GM19395 (cell line): ENCODE measurements at regions not wholly inside any gene's neighbourhood (a gene's known extent, or its start where the extent isn't known, plus 50 kb on each side); places are given as distances from the start of the nearest gene placed in this dataset.

Source experiments
- ATAC-seq: cut with Tn5 transposase; IDR thresholded peaks from one replicate; pipeline ENCODE4 v1.9.1; 2021; ENCODE audit warnings: mild to moderate bottlenecking, moderate library complexity; ENCODE audit not compliant: unreplicated experiment

- ATAC-seq, result no peak
Observed at GRCh38 chr3:14286887-14287500, 108.4 kb downstream of the LSM3 start.

- ATAC-seq, result no peak
Observed at GRCh38 chr3:14288177-14288788, 109.7 kb downstream of the LSM3 start.

GRCh38 chr3:14288833-14289451, 110.3 kb downstream of the LSM3 start:
- ATAC-seq, result no peak

- no peak for ATAC-seq
Observed at GRCh38 chr3:14289590-14290461, 111.2 kb downstream of the LSM3 start.

- ATAC-seq, result no peak
Observed at GRCh38 chr3:14290631-14291385, 111.6 kb upstream of the SLC6A6 start.

- no peak for ATAC-seq
Observed at GRCh38 chr3:14295037-14295436, 107.4 kb upstream of the SLC6A6 start.

- ATAC-seq, result no peak
Observed at GRCh38 chr3:14295801-14296200, 106.6 kb upstream of the SLC6A6 start.

- ATAC-seq, result no peak
Observed at GRCh38 chr3:14297305-14297704, 105.1 kb upstream of the SLC6A6 start.

- no peak for ATAC-seq
Observed at GRCh38 chr3:14297784-14298236, 104.6 kb upstream of the SLC6A6 start.

- no peak for ATAC-seq
Observed at GRCh38 chr3:14298442-14298841, 104.0 kb upstream of the SLC6A6 start.

GRCh38 chr3:14298991-14299555, 103.3 kb upstream of the SLC6A6 start:
- no peak for ATAC-seq

GRCh38 chr3:14299767-14300166, 102.6 kb upstream of the SLC6A6 start:
- peak; percentile 79 for ATAC-seq

- ATAC-seq, result no peak
Observed at GRCh38 chr3:14300721-14301399, 101.5 kb upstream of the SLC6A6 start.

- ATAC-seq, result no peak
Observed at GRCh38 chr3:14301558-14301957, 100.8 kb upstream of the SLC6A6 start.

- ATAC-seq, result no peak
Observed at GRCh38 chr3:14303336-14304100, 98.9 kb upstream of the SLC6A6 start.

GRCh38 chr3:14304101-14305045, 98.0 kb upstream of the SLC6A6 start:
- ATAC-seq, result no peak

- no peak for ATAC-seq
Observed at GRCh38 chr3:14305324-14305723, 97.1 kb upstream of the SLC6A6 start.

GRCh38 chr3:14306142-14306541, 96.3 kb upstream of the SLC6A6 start:
- ATAC-seq, result no peak
